HT1080 (cell line): ENCODE measurements at regions not wholly inside any gene's neighbourhood (a gene's known extent, or its start where the extent isn't known, plus 50 kb on each side); places are given as distances from the start of the nearest gene placed in this dataset.

Experiments
- DNase-seq: peaks from one replicate; pipeline ENCODE4 v3.0.0-alpha.2; 2015; ENCODE audit warnings: low read depth

- peak; percentile 97 for DNase-seq
Measured at GRCh38 chr17:72407336-72407909, 286.6 kb downstream of the SOX9 start.

GRCh38 chr17:72407931-72408330 lies 287.1 kb downstream of the SOX9 start:
- no peak for DNase-seq

- no peak for DNase-seq
Measured at GRCh38 chr17:72408641-72409040, 287.8 kb downstream of the SOX9 start.

- no peak for DNase-seq
Measured at GRCh38 chr17:72409405-72410002, 288.7 kb downstream of the SOX9 start.

GRCh38 chr17:72411124-72411563 lies 290.3 kb downstream of the SOX9 start:
- peak; percentile 68 for DNase-seq

GRCh38 chr17:72412650-72413076 lies 291.8 kb downstream of the SOX9 start:
- DNase-seq, result no peak

- no peak for DNase-seq
Measured at GRCh38 chr17:72413077-72414031, 292.5 kb downstream of the SOX9 start.

GRCh38 chr17:72414032-72414396 lies 293.2 kb downstream of the SOX9 start:
- no peak for DNase-seq

- no peak for DNase-seq
Measured at GRCh38 chr17:72414967-72415853, 294.4 kb downstream of the SOX9 start.

GRCh38 chr17:72416054-72416675 lies 295.3 kb downstream of the SOX9 start:
- no peak for DNase-seq

- DNase-seq, result no peak
Measured at GRCh38 chr17:72416905-72417304, 296.1 kb downstream of the SOX9 start.

- no peak for DNase-seq
Measured at GRCh38 chr17:72417627-72418026, 296.8 kb downstream of the SOX9 start.

- DNase-seq, result no peak
Measured at GRCh38 chr17:72419866-72420774, 299.3 kb downstream of the SOX9 start.

GRCh38 chr17:72420775-72421127 lies 299.9 kb downstream of the SOX9 start:
- DNase-seq, result no peak

- DNase-seq, result peak; percentile 99
Measured at GRCh38 chr17:72421128-72422092, 300.6 kb downstream of the SOX9 start.

GRCh38 chr17:72422204-72422504 lies 301.3 kb downstream of the SOX9 start:
- no peak for DNase-seq

- DNase-seq, result peak; percentile 97
Measured at GRCh38 chr17:72422505-72423285, 301.9 kb downstream of the SOX9 start.

GRCh38 chr17:72423286-72423589 lies 302.4 kb downstream of the SOX9 start:
- DNase-seq, result no peak
